ENCODE measurements at regions not wholly inside any gene's neighbourhood (a gene's known extent, or its start where the extent isn't known, plus 50 kb on each side); places are given as distances from the start of the nearest gene placed in this dataset.

GRCh38 chrX:98263135-98263534, 1379.4 kb downstream of the RPA4 start:
- Histone ChIP-seq H3K4me3 (ENCODE audit: low read length) (no peak overlapping the region), H3K27me3 (ENCODE audit: control insufficient read depth, insufficient read depth, low read length, poor library complexity, severe bottlenecking) (no peaks in the 10 kb centered on the region), H3K9me3 (ENCODE audit: control insufficient read depth, low read length) (no peaks in the 10 kb centered on the region), H3K27ac (ENCODE audit: low read depth, low read length) (no peak overlapping the region), H3K9ac (ENCODE audit: extremely low read depth, low read length, poor library complexity, severe bottlenecking) (no peak overlapping the region), H3K4me1 (ENCODE audit: control insufficient read depth, insufficient read depth, low read length) (no peaks in the 10 kb centered on the region), H3K36me3 (ENCODE audit: control insufficient read depth, insufficient read depth, low read length) (no peaks in the 10 kb centered on the region)
- peaks cover 4% of the 10 kb centered on the region for H3K9me3 Mint-ChIP-seq
- H3K4me1 Mint-ChIP-seq = peaks cover 4% of the 10 kb centered on the region
- no peak overlapping the region for H3K4me3 Mint-ChIP-seq
- DNase-seq = no peak
- no peaks in the 10 kb centered on the region for H3K27me3 Mint-ChIP-seq (ENCODE audit: insufficient read depth)
- H3K27ac Mint-ChIP-seq = no peak overlapping the region
- no peak for TF ChIP-seq CTCF (conservative IDR thresholded peaks at IDR 0.05)
- peaks cover 2% of the 10 kb centered on the region for H3K36me3 Mint-ChIP-seq (ENCODE audit: low read depth)

GRCh38 chrX:98289726-98290125, 1406.0 kb downstream of the RPA4 start:
- no peak overlapping the region for H3K27ac ChIP-seq (ENCODE audit: low read depth, low read length)

GRCh38 chrX:98294310-98294709, 1410.6 kb downstream of the RPA4 start:
- Mint-ChIP-seq H3K27me3 (ENCODE audit: insufficient read depth) (no peaks in the 10 kb centered on the region), H3K4me3 (no peak overlapping the region), H3K27ac (no peak overlapping the region)

More at GRCh38 chrX:98289726-98290125, 1406.0 kb downstream of the RPA4 start:
- no peak for DNase-seq
- Histone ChIP-seq H3K36me3 (ENCODE audit: control insufficient read depth, insufficient read depth, low read length) (no peaks in the 10 kb centered on the region), H3K9ac (ENCODE audit: extremely low read depth, low read length, poor library complexity, severe bottlenecking) (no peak overlapping the region), H3K9me3 (ENCODE audit: control insufficient read depth, low read length) (no peaks in the 10 kb centered on the region), H3K4me1 (ENCODE audit: control insufficient read depth, insufficient read depth, low read length) (no peaks in the 10 kb centered on the region), H3K27me3 (ENCODE audit: control insufficient read depth, insufficient read depth, low read length, poor library complexity, severe bottlenecking) (no peaks in the 10 kb centered on the region), H3K4me3 (ENCODE audit: low read length) (no peak overlapping the region)
- peak overlapping the region; percentile 60 for H3K27ac Mint-ChIP-seq
- no peak overlapping the region for H3K4me3 Mint-ChIP-seq
- H3K4me1 Mint-ChIP-seq = peaks cover 47% of the 10 kb centered on the region
- TF ChIP-seq CTCF (conservative IDR thresholded peaks at IDR 0.05) = no peak
- peaks cover 6% of the 10 kb centered on the region for H3K36me3 Mint-ChIP-seq (ENCODE audit: low read depth)
- H3K9me3 Mint-ChIP-seq = peaks cover 9% of the 10 kb centered on the region
- no peaks in the 10 kb centered on the region for H3K27me3 Mint-ChIP-seq (ENCODE audit: insufficient read depth)

More at GRCh38 chrX:98294310-98294709, 1410.6 kb downstream of the RPA4 start:
- peaks cover 6% of the 10 kb centered on the region for H3K36me3 Mint-ChIP-seq (ENCODE audit: low read depth)
- no peaks in the 10 kb centered on the region for H3K27me3 ChIP-seq (ENCODE audit: control insufficient read depth, insufficient read depth, low read length, poor library complexity, severe bottlenecking)
- H3K9ac ChIP-seq (ENCODE audit: extremely low read depth, low read length, poor library complexity, severe bottlenecking) = no peak overlapping the region
- H3K4me1 ChIP-seq (ENCODE audit: control insufficient read depth, insufficient read depth, low read length) = no peaks in the 10 kb centered on the region
- TF ChIP-seq CTCF (conservative IDR thresholded peaks at IDR 0.05) = no peak
- no peaks in the 10 kb centered on the region for H3K36me3 ChIP-seq (ENCODE audit: control insufficient read depth, insufficient read depth, low read length)
- H3K4me3 ChIP-seq (ENCODE audit: low read length) = no peak overlapping the region
- no peak overlapping the region for H3K27ac ChIP-seq (ENCODE audit: low read depth, low read length)
- H3K9me3 Mint-ChIP-seq = peaks cover 9% of the 10 kb centered on the region
- no peak for DNase-seq
- H3K4me1 Mint-ChIP-seq = peaks cover 37% of the 10 kb centered on the region
- H3K9me3 ChIP-seq (ENCODE audit: control insufficient read depth, low read length) = peaks cover 4% of the 10 kb centered on the region

All from endodermal cell (in vitro differentiated cells).